ENCODE measurements at regions not wholly inside any gene's neighbourhood (a gene's known extent, or its start where the extent isn't known, plus 50 kb on each side); places are given as distances from the start of the nearest gene placed in this dataset.

GRCh38 chr5:159783726-159784247 is 132.5 kb upstream of the ADRA1B start:
- DNase-seq: no peak
- H3K4me1 ChIP-seq (replicated peaks in 1 of 2): peaks cover 0 to 3% of the 10 kb centered on the region in 2 donors
- H3K36me3 ChIP-seq (replicated peaks in 1 of 2): no peaks in the 10 kb centered on the region
- TF ChIP-seq POLR2A (IDR thresholded peaks at IDR 0.05) (no peak), CTCF (IDR thresholded peaks at IDR 0.05) (no peak)
- no peak overlapping the region for H3K4me3 ChIP-seq
- H3K27ac ChIP-seq: no peak overlapping the region
- intact Hi-C loops (cut with DNase I): no loop called here
- no peaks in the 10 kb centered on the region for H3K27me3 ChIP-seq
- 67 to 70% (median 68%) methylated on average over 3 of the region's 3 CpGs for WGBS, 4 donors
- no peaks in the 10 kb centered on the region for H3K9me3 ChIP-seq (replicated peaks in 1 of 3)

- intact Hi-C loops (cut with DNase I): no loop called here
- TF ChIP-seq POLR2A (IDR thresholded peaks at IDR 0.05) (no peak), CTCF (IDR thresholded peaks at IDR 0.05) (no peak)
- H3K36me3 ChIP-seq (replicated peaks in 1 of 2): no peaks in the 10 kb centered on the region
- no peak overlapping the region for H3K27ac ChIP-seq
- no peaks in the 10 kb centered on the region for H3K27me3 ChIP-seq
- no peaks in the 10 kb centered on the region for H3K9me3 ChIP-seq (replicated peaks in 1 of 3)
- no peak for DNase-seq
- H3K4me3 ChIP-seq: no peak overlapping the region
- H3K4me1 ChIP-seq (replicated peaks in 1 of 2): peaks cover 0 to 3% of the 10 kb centered on the region in 2 donors
These were observed 131.3 kb upstream of the ADRA1B start for GRCh38 chr5:159784993-159785392.

GRCh38 chr5:159785656-159786055 is 130.6 kb upstream of the ADRA1B start:
- H3K4me3 ChIP-seq: no peak overlapping the region
- TF ChIP-seq CTCF (IDR thresholded peaks at IDR 0.05): no peak
- no peak for TF ChIP-seq POLR2A (IDR thresholded peaks at IDR 0.05)
- no peaks in the 10 kb centered on the region for H3K9me3 ChIP-seq (replicated peaks in 1 of 3)
- peaks cover 0 to 3% of the 10 kb centered on the region in 2 donors for H3K4me1 ChIP-seq (replicated peaks in 1 of 2)
- 60 to 64% (median 62%) methylated on average over 3 of the region's 3 CpGs for WGBS, 4 donors
- no peak for DNase-seq
- intact Hi-C loops (cut with DNase I): no loop called here
- H3K27ac ChIP-seq: peak overlapping the region in 1 of 5 donors; percentile 55
- no peaks in the 10 kb centered on the region for H3K27me3 ChIP-seq
- no peaks in the 10 kb centered on the region for H3K36me3 ChIP-seq (replicated peaks in 1 of 2)

GRCh38 chr5:159786201-159786600 is 130.1 kb upstream of the ADRA1B start:
- peak overlapping the region in 1 of 5 donors; percentile 55 for H3K27ac ChIP-seq
- 84 to 96% (median 88%) methylated on average over 3 of the region's 3 CpGs for WGBS, 4 donors

More at GRCh38 chr5:159786201-159786600, 130.1 kb upstream of the ADRA1B start:
- DNase-seq: no peak
- H3K9me3 ChIP-seq (replicated peaks in 1 of 3): no peaks in the 10 kb centered on the region
- H3K4me3 ChIP-seq: no peak overlapping the region
- no peaks in the 10 kb centered on the region for H3K27me3 ChIP-seq
- H3K4me1 ChIP-seq (replicated peaks in 1 of 2): peaks cover 0 to 3% of the 10 kb centered on the region in 2 donors
- H3K36me3 ChIP-seq (replicated peaks in 1 of 2): no peaks in the 10 kb centered on the region
- no peak for TF ChIP-seq CTCF (IDR thresholded peaks at IDR 0.05)
- no peak for TF ChIP-seq POLR2A (IDR thresholded peaks at IDR 0.05)
- intact Hi-C loops (cut with DNase I): no loop called here
